HG03175 (cell line): ENCODE measurements at regions not wholly inside any gene's neighbourhood (a gene's known extent, or its start where the extent isn't known, plus 50 kb on each side); places are given as distances from the start of the nearest gene placed in this dataset.
"Not testable (repeated sequence)": the region's sequence is repeated elsewhere in the genome, so short reads cannot be mapped to it uniquely, and the experiment has no call there.

ENCODE experiments used
- ATAC-seq: cut with Tn5 transposase; IDR thresholded peaks from one replicate; pipeline ENCODE4 v1.9.1; 2021; ENCODE audit warnings: mild to moderate bottlenecking, moderate library complexity; ENCODE audit not compliant: unreplicated experiment

- ATAC-seq = no peak
Measured at GRCh38 chr12:82625523-82625922, 61.2 kb upstream of the TMTC2 start.

DNA sequence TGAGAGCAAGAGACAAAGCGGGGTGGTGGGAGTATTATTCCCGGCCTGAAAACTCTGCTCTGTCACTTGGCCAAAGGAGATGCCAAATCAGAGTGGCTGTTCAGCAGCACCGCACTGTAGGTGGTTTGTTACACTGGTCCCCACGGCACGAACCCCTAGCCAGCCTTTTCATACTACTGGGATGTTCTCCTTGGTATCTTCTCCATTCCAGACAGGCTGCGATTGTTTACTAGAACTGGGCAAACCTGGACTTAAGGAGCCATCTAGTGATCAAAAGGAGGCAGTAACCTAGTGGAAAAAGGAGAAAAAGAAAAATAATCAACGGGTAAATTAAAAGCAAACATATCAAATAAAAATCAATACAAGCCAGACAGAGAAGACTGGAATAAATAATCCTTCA is 58.9 kb upstream of the TMTC2 start:
- no peak for ATAC-seq

DNA sequence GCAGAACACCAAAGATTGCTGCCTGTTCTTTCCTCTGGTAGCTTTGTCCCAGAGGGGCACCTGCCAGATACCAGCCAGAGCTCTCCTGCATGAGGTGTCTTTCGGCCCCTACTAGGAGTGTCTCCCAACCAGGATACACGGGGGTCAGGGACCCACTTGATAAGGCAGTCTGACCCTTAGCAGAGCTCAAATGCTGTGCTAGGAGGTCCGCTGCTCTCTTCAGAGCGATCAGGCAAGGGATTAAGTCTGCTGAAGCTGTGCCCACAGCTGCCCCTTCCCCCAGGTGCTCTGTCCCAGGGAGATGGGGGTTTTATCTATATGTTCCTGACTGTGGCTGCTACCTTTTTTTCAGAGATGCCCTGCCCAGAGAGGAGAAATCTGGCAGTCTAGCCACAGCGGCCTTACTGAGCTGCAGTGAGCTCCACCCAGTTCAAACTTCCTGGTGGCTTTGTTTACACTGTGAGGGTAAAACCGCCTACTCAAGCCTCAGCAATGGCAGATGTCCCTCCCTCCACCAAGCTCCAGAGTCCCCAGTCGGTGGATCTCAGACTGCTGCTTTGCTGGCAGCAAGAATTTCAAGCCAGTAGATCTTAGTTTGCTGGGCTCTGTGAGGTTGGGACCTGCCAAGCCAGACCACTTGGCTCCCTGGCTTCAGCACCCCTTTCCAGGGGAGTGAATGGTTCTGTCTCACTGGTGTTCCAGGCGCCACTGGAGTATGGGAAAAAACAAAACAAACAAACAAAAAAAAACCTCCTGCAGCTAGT is 52.0 kb upstream of the TMTC2 start:
- not testable (repeated sequence) for ATAC-seq

DNA sequence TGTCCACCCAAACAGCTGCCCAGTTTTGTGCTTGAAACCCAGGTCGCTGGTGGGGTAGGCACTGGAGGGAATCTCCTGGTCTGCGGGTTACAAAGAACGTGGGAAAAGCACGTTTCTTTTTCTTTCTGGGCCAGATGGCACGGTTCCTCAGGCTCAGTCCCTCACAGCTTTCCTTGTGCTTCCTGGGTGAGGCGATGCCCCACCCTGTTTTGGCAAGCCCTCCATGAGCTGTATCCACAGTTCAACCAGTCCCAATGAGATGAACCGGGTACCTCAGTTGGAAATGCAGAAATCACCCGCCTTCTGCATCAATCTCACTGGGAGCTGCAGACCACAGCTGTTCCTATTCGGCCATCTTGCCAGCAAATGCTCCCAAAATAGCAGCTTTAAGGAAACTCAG is 51.4 kb upstream of the TMTC2 start:
- ATAC-seq = no peak
